HG03060 (cell line): ENCODE measurements at regions not wholly inside any gene's neighbourhood (a gene's known extent, or its start where the extent isn't known, plus 50 kb on each side); places are given as distances from the start of the nearest gene placed in this dataset.
"Not testable (repeated sequence)": the region's sequence is repeated elsewhere in the genome, so short reads cannot be mapped to it uniquely, and the experiment has no call there.

Source experiments
- ATAC-seq: cut with Tn5 transposase; IDR thresholded peaks from one replicate; pipeline ENCODE4 v1.9.1; 2021; ENCODE audit warnings: low read depth, moderate number of reproducible peaks; ENCODE audit not compliant: unreplicated experiment

DNA sequence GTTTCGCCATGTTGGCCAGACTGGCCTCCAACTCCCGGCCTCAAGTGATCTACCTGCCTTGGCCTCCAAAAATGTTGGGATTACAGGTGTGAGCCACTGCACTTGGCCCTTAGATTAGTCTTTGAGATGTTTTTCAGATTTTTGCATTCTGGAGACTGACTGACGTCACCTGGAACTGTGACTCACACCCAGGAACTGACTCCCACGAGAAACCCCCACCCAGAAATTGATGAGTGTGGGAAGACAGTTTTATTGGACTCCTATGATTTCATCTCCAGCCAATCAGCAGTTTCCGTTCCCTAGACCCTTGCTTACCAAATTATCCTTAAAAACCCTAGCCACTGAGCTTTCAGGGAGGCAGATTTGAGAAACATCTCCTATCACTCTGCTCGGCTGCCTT, 867.3 kb downstream of the TYW1 start:
- no peak for ATAC-seq

DNA sequence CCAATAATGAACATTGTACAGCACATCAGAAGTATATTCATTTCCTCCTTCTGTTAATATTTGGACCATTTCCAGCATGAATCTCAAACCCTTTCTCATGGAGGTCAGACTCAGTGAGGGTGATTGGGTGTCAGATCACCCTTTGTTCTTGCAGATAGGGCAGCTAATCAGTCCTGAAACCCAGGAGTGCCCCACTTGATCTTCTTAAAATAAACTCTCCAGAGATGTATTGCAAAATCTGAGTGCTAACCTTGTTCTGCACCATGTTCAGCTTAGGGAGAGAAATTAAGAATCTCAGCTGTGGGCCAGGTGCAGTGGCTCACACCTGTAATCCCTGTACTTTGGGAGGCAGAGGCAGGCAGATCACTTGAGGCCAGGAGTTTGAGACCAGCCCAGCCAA, 869.4 kb downstream of the TYW1 start:
- no peak for ATAC-seq

DNA sequence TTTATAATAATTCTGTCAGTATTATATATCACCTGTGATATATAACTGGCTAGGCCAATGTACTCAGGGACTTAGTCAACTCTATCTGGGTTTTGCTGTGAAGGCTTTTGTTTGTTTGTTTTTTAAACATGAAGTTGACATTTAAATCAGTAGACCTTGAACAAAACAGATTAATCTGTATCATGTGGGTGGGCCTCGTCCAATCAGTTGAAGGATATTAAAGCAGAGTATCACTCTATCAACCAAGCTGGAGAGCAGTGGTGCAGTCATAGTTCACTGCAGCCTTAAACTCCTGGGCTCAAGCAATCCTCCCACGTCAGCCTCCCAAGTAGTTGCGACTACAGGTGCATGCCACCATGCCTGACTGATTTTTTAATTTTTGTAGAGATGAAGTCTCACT, 870.2 kb downstream of the TYW1 start:
- no peak for ATAC-seq

DNA sequence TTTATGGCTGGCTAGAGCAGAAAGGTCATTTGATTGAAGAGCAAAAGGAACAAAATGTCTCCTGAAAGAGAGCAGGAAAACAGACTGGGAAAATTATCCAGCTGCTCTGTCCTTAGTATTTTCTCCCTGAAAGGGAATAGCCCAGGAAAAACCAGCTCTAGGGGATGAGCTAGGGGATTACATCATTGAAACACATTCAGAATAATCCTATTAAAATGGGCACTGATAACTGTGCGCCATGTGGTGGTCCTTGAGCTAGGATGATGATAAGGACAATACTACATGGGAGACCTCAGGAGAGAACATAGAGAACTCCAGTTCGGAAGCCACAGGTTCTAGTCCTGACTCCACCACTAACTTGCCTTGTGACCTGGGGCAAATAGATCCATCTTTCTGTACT, 873.8 kb downstream of the TYW1 start:
- ATAC-seq, result no peak

DNA sequence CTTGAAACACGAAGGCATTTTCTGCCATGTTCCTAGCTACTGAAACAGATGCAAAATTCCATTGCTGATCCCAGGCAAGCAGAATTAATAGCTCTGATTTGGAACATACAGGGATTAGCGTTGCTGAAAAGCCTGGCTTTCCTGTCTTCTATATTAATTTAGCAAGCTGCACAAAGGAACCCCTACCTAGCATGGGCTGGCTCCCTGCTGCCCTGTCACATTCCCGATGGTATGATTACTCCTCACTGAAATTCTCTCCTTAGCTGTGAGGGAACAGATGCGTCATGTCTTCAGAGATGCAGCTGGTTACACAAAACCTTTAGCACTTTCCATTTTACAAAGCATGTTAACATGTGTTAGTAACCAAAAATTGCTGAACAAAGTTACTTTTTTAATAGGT, 878.9 kb downstream of the TYW1 start:
- ATAC-seq, result no peak

DNA sequence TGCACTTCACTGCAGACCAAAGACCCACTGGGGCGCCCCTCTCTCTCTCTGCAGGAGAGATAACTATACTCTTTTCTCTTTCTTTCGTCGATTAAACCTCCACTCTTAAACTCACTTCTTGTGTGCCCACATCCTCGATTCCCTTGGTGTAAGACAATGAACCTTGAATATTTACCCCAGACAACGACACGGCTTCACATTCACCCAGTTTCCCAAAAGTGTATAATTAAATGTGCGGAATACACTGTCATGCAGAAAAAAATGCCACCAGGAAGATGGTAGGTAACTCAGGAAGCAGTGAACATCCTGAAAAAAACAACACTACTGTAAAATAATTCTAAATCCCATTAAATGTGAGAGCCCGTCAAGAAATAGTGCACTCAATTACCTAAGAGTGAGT, 882.2 kb downstream of the TYW1 start:
- ATAC-seq, result no peak

DNA sequence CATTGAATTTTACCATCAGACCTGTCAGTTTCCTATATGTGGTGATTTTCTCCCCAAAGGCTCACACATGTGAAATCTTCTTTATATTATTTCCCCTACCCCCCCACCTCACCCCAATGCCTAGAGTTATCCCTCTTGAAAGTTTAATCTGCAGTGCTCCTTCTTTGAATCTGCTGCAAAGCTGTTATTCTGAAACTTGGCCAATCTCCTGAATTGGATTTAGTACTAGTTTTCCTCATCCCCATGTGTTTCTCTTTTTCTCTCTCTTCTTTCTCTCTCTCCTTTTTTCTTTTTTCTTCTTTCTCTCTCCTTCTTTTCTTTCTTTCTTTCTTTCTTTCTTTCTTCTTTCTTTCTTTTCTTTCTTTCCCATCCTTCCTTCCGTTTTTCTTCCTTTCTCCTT, 886.2 kb downstream of the TYW1 start:
- ATAC-seq, result no peak

DNA sequence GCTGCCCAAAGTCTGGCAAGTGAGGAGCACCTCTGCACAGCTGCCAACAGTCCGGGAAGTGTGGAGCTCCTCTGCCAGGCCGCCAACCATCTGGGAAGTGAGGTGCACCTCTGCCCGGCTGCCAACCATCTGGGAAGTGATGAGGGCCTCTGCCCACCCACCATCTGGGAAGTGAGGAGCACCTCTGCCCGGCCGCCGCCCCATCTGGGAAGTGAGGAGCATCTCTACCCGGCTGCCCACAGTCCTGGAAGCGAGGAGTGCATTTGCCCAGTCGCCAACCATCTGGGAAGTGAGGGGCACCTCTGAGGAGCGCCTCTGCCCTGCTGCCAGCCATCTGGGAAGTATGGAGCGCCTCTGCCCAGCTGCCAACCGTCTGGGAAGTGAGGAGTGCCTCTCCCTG, 893.7 kb downstream of the TYW1 start:
- no peak for ATAC-seq

DNA sequence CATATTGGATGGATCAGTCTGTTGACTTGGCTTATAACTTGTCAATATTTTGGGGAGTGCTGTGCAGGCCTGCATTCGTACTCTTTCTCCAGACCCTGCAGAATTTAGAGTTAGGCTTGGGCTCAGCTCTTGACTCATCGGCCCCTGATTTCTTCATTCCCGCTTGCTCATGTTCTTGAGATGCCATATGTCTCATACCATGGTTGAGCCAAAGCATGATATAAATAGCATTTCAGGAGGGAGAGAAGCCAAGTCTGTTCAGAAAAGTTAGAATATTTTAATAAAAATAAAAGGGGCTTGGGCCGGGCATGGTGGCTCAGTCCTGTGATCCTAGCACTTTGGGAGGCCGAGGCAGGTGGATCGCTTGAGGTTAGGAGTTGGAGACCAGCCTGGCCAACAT, 898.1 kb downstream of the TYW1 start:
- no peak for ATAC-seq

DNA sequence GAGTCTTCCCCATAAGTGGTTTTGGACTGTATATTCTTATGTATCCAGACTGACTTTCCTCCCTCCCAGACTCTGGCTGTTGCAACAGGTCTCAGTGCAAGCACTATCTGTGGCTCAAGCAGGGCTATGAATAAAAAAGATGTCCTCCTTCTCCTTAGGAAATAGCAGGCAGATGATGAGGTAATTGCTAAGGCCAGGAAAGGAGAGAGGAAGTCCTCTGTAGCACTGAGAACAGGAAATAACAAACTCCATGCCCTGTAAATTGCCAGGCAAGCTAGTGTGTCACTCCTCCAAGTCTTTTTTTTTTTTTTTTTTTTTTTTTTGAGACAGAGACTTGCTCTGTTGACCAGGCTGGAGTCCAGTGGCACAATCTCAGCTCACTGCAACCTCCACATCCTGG, 900.1 kb downstream of the TYW1 start:
- ATAC-seq, result no peak

DNA sequence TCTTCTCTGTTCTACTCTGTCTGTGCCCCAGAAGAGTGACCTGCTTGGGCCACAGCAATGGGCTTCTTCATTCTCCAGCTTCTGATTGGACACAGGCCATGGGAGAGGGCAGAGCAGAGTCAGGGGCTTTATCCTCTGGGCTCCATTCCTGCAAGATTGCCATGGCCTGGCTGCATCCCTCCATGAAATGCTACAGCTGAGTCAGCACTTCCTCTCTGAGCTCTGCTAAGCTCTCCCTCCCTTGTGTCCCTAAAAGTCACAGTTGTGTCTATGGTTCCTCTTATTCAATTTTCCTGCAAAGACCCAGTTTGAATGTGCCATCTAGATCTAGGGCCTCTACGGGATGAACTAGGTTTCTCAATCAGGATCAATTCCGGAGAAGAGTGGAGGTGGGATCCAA, 903.8 kb downstream of the TYW1 start:
- ATAC-seq, result no peak

DNA sequence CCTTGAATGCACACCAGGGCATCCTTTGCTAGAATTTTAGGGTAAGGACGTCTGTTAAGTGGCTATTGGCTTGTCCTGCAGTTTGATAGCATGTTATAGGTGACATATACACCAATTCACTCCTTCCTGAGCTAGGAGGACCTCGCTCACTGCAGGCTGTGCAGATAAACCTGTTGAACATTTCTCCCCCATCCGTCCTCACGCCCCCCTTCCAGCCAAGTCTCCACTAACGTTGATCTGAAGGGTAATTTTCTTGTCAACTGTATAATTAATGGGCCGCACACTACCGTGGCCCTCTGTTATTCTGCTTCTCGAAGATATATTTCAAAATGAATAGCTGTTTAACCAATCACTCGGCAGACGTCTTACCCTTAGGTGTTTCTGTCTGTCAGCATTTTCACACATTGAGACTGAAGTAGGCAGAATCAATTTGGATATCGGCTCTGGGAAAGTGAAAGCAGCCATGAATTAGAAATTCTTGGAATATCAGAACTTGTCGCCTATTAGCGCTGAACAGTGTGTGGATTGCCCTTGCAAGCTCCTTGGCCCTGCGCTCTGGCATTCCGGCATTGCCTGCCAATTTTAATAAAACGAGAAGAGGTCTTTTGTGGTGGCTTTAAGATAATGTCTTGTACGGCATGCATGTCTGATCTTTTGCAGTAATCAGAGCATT, 905.3 kb downstream of the TYW1 start:
- ATAC-seq, result no peak

DNA sequence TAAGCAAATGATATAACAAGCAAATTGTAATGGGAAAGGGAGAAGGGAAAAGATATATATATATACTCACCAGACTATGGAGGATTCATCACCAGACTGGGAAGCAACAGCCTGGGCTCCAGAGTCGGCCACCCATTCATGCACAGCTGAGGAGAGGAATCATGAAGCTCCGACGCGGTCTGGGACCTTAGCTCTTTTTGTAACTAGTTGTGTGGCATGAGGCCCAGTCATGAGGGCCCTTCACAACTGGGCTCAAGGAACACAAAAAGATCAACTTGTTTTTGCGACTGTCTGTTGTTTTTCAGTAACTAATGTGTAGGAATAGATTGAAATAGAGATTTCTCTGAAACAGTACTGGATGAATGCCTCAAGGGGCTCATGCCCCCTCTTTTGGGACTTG, 911.2 kb downstream of the TYW1 start:
- no peak for ATAC-seq

DNA sequence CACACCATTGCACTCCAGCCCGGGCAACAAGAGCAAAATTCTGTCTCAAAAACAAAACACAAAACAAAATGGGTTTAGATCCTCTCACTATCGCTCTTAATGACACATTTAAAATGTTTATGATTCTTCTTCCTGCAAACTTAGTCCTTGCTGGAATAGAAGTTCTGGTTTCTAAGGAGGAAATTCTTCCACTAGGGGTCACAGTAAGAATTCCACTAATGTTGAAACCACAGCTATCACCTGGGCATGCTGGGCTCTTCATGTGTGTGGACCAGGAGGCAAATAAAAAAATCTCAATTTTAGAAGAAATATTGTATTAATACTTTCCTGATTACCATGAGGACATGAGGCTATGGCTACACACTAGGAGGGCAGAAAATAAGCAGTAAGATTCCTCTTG, 915.8 kb downstream of the TYW1 start:
- ATAC-seq, result no peak

DNA sequence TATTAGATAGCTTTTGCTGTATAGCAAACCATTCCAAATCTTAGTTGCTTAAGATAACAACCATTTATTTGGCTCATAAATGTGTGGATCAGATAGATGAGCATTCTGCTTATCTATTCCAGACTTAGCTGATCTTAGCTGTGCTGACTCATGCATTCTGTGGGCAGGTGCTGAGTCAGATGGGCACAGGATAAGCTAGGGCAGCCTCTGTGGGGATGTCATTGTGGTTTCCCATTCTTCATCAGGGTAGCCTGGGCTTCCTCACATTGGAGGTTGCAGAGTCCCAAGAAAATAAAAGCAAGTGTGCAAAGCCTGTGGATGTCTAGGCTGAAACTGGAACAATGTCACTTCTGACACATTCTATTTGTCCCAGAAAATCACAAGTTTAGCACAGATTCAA, 917.0 kb downstream of the TYW1 start:
- ATAC-seq, result no peak

DNA sequence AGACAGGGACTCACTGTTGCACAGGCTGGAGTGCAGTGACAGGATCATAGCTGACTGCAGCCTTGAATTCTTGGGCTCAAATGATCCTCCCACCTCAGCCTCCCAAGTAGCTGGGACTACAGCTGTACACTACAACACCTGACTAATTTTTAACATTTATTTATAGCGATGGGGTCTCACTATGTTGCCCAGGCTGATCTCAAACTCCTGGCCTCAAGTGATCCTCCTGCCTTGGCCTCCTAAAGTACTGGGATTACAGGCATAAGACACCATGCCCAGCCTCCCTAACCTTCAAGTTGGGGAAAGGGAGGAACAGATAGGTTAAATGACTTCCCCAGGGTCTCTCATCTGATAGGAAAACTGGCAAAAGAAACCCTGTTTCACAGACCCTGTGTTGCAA, 919.5 kb downstream of the TYW1 start:
- not testable (repeated sequence) for ATAC-seq

DNA sequence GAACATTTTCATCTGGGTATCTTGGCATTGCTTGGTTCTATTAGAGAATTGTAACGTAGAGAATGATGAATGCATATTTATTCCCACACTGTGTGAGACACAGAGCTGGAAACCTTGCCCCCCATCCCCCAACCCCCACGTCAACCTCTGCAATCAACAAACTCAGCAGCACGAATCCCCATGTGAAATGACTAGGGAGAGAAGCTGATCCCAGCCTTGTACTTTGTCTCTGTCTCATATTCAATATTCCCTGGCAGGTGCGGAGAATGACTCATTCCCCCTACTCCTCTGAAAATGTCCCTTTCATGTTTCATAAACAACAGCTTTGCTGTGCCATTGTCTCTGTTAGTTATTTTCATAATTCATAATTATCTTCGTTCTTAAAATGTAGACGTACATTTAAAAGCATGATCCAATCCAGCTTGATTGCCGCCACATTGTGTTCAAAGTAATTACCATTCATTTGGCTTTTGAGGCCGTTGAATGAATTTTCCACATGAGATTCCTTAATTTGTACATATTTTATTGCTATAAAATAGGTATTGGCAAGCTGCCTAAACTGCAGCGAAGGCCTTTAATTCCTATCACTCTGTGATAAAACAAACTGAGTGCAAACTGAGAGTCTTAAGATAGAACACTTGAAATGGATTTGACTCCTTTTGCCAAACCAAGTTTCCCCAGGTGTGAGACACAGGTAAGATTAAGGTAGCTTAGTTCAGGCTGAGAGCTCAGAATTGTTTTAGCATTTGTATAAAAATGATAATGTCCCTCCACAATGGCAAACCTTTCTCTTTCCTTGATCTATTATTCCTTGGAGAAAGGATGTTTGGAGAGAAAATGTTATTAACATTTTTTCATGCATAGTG, 920.2 kb downstream of the TYW1 start:
- no peak for ATAC-seq

DNA sequence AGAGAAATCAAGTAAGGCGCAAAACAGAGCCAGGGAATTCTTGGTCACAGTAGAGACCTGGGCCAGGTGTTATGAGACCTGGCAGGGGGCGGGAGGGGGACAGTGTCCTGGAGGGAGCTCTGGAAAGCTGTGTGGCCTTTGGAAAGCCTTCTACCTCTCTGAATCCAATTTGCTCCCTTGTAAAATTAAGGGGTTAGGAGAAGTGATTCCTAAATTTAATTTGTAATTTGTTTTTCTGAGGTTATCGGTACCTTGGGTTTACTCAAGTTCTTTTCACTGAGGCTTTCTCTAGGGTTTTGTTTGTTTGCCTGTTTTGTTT, 920.8 kb downstream of the TYW1 start:
- ATAC-seq, result no peak

DNA sequence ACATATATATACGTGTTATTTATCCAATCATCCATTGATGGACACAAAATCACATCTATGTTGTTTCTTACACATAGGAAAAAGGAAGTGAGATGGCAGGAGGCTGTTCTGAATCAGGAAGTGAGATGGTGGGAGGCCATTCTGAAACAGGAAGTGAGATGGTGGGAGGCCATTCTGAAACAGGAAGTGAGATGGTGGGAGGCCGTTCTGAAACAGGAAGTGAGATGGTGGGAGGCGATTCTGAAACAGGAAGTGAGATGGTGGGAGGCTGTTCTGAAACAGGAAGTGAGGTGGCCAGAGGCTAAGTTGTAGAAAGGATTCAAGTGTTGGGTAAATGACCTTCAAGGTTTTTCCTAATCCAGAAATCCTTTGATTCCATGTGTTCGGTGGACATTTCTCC, 921.5 kb downstream of the TYW1 start:
- ATAC-seq, result no peak

DNA sequence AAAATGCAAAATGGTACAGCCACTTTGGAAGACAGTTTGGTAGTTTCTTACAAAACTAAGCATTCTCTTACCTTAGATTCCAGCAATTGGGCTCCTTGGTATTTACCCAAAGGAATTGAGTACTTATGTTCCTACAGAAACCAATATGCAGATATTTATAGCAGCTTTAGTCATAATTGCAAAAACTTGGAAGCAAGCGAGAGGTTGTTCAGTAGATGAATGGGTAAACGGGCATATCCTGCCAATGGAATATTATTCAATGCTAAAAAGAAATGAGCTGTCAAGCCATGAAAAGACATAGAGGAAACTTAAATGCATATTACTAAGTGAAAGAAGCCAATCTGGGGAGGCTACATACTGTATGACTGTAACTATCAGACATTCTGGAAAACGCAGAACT, 926.7 kb downstream of the TYW1 start:
- ATAC-seq, result no peak

DNA sequence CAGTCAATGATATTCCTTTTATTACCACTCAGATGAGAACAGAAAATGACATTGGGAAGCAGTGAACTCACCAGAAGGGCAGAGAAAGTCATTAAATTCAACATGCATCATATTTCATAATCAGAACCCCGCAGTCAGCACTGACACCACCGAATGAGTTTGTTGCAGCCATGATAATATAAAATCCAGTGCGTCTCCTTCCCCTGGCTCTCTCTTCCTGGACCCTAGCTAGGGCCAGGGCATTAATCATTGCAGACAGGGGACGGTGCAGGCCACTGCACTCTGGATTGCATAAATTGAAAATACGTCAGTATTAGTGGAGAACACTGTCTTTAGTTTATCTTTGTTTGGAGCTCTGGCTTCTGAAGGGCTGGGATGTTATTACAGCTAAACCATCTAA, 931.5 kb downstream of the TYW1 start:
- ATAC-seq, result no peak

DNA sequence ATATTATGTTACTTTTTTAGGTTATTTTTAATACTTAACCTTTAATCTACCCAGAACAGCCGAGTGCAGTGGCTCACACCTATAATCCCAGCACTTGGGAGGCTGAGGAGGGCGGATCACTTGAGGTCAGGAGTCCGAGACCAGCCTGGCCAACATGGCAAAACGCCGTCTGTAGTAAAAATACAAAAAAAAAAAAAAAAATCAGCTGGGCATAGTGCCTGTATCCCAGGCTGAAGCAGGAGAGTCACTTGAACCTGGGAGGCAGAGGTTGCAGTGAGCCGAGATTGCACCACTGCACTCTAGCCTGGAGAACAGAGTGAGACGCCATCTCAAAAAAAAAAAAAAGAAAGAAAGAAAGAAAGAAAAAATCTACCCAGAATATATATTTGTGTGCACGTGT, 939.8 kb downstream of the TYW1 start:
- not testable (repeated sequence) for ATAC-seq
